B cell (primary cell): ENCODE measurements at regions not wholly inside any gene's neighbourhood (a gene's known extent, or its start where the extent isn't known, plus 50 kb on each side); places are given as distances from the start of the nearest gene placed in this dataset.

Experiments used
- CTCF ChIP-seq: fragments of 200-600 bp; IDR thresholded peaks from one replicate; pipeline ENCODE4 v1.8.0; 2022; ENCODE audit warnings: antibody characterized with exemption, mild to moderate bottlenecking
- EZH2 ChIP-seq: IDR thresholded peaks from 2 replicates; pipeline ENCODE4 v1.6.1; 2012; ENCODE audit warnings: borderline replicate concordance, low read depth, mild to moderate bottlenecking, moderate library complexity, low read length; ENCODE audit not compliant: insufficient read depth, poor library complexity, severe bottlenecking

GRCh38 chr13:107330484-107330883 is 762.5 kb upstream of the ARGLU1 start:
- TF ChIP-seq CTCF (no peak), EZH2 (no peak)
